ENCODE measurements at regions not wholly inside any gene's neighbourhood (a gene's known extent, or its start where the extent isn't known, plus 50 kb on each side); places are given as distances from the start of the nearest gene placed in this dataset.

DNA sequence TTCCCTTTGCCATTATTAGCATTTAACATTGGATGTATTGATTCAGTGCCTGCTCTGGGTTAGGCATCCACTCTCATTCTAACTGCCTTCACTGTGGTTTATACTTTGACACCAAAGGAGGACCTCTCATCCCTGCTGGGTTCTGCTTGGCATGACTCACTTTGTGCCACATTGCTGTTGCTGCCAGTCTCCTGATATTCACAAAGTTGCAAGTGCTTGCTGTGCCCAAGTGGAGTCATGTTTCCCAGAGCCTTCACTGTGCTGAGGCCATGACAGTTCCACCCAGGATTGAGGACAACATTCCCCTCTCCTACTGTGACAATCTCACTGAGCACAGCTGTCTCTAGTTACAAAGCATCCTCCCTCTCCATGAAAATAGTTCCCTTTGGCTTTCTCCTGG, 519.9 kb upstream of the USP24 start:
- ChIA-PET CTCF (no interaction called here), POLR2A (no interaction called here)
- Mint-ChIP-seq H3K9me3 (peaks cover 12% of the 10 kb centered on the region), H3K4me1 (no peaks in the 10 kb centered on the region), H3K27me3 (ENCODE audit: low read depth) (no peaks in the 10 kb centered on the region), H3K27ac (no peak overlapping the region), H3K4me3 (no peak overlapping the region), H3K36me3 (0 out of 2 replicates have a peak, but pooled peaks cover 3% of the 10 kb centered on the region)
- no peak for DNase-seq (ENCODE audit: low spot score)
- TF ChIP-seq FOXP1 (CRISPR knock-in tag; IDR thresholded peaks at IDR 0.05; ENCODE audit: borderline replicate concordance) (no peak), GRHL2 (CRISPR knock-in tag; IDR thresholded peaks at IDR 0.05; ENCODE audit: insufficient replicate concordance, severe bottlenecking) (no peak), JAZF1 (CRISPR knock-in tag; IDR thresholded peaks at IDR 0.05) (no peak), NR2C2 (CRISPR knock-in tag; IDR thresholded peaks at IDR 0.05) (no peak), MAX (CRISPR knock-in tag; IDR thresholded peaks at IDR 0.05) (no peak), SP1 (CRISPR knock-in tag; conservative IDR thresholded peaks at IDR 0.05) (no peak), HMGA2 (CRISPR knock-in tag; IDR thresholded peaks at IDR 0.05) (no peak), ETV6 (CRISPR knock-in tag; IDR thresholded peaks at IDR 0.05) (no peak)
- no peak for ATAC-seq

DNA sequence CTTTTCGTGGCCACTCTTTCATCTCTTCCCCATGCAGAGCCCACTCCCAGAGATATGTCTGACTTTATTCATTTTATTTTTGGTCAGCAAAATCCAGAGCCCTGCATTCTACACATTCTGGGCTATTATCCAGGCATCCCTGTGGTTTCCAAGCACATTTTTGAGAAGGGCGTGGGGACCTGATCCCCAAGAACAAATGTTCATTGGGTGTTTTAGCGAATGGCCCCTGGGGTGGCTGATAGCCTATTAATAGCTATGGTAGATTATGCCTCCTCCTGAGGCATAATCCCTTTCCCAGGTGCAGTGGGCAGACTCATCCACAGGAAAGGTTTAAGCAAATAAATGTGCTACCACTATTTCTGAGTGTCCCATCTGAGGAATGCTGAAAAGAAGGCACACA, 511.8 kb upstream of the USP24 start:
- Mint-ChIP-seq H3K9me3 (0 out of 2 replicates have a peak, but pooled peaks cover 18% of the 10 kb centered on the region), H3K4me1 (no peaks in the 10 kb centered on the region), H3K27ac (no peak overlapping the region), H3K4me3 (no peak overlapping the region), H3K36me3 (no peaks in the 10 kb centered on the region), H3K27me3 (ENCODE audit: low read depth) (no peaks in the 10 kb centered on the region)
- POLR2A ChIA-PET = no interaction called here
- no peak for ATAC-seq
- TF ChIP-seq EMX1 (CRISPR knock-in tag; IDR thresholded peaks at IDR 0.05) (no peak), AFF4 (CRISPR knock-in tag; IDR thresholded peaks at IDR 0.05; ENCODE audit: borderline replicate concordance) (no peak), ATF1 (CRISPR knock-in tag; IDR thresholded peaks at IDR 0.05) (no peak), ZBTB21 (CRISPR knock-in tag; IDR thresholded peaks at IDR 0.05; ENCODE audit: borderline replicate concordance) (no peak), GABPB1 (CRISPR knock-in tag; IDR thresholded peaks at IDR 0.05) (no peak), MYBL2 (CRISPR knock-in tag; IDR thresholded peaks at IDR 0.05) (no peak), ZNF281 (CRISPR knock-in tag; IDR thresholded peaks at IDR 0.05) (no peak), FOXJ3 (CRISPR knock-in tag; IDR thresholded peaks at IDR 0.05; ENCODE audit: borderline replicate concordance) (no peak), ZNF671 (CRISPR knock-in tag; IDR thresholded peaks at IDR 0.05) (no peak), GRHL2 (CRISPR knock-in tag; IDR thresholded peaks at IDR 0.05; ENCODE audit: insufficient replicate concordance, severe bottlenecking) (no peak), TP53 (CRISPR knock-in tag; IDR thresholded peaks at IDR 0.05) (no peak), CREB1 (CRISPR knock-in tag; IDR thresholded peaks at IDR 0.05) (no peak), IRF2 (CRISPR knock-in tag; IDR thresholded peaks at IDR 0.05; ENCODE audit: borderline replicate concordance, low read depth) (no peak), RORB (CRISPR knock-in tag; IDR thresholded peaks at IDR 0.05) (no peak)
- TF ChIP-seq, protein P1, sequence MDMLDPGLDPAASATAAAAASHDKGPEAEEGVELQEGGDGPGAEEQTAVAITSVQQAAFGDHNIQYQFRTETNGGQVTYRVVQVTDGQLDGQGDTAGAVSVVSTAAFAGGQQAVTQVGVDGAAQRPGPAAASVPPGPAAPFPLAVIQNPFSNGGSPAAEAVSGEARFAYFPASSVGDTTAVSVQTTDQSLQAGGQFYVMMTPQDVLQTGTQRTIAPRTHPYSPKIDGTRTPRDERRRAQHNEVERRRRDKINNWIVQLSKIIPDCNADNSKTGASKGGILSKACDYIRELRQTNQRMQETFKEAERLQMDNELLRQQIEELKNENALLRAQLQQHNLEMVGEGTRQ (CRISPR knock-in tag; IDR thresholded peaks at IDR 0.05) = no peak
- CTCF ChIA-PET = no interaction called here
- no peak for DNase-seq (ENCODE audit: low spot score)
